Fibroblast of mammary gland (primary cell): ENCODE measurements at regions not wholly inside any gene's neighbourhood (a gene's known extent, or its start where the extent isn't known, plus 50 kb on each side); places are given as distances from the start of the nearest gene placed in this dataset.
"Not testable (repeated sequence)": the region's sequence is repeated elsewhere in the genome, so short reads cannot be mapped to it uniquely, and the experiment has no call there.

Source experiments
- DNase-seq: peaks from one replicate; pipeline ENCODE4 v3.0.0-alpha.2; 2010; ENCODE audit warnings: low read depth
- H3K4me3 ChIP-seq: 2 replicates; pipeline ENCODE4 v1.5.1; 2011; ENCODE audit warnings: low read depth, mild to moderate bottlenecking, low read length, moderate library complexity; ENCODE audit not compliant: control insufficient read depth
- TF ChIP-seq, protein P1 (sequence below): conservative IDR thresholded peaks from 2 replicates; pipeline ENCODE4 v1.5.1; 2011; ENCODE audit warnings: low read depth, low read length, inconsistent platforms; ENCODE audit not compliant: control insufficient read depth, insufficient read depth

- TF ChIP-seq, protein P1, sequence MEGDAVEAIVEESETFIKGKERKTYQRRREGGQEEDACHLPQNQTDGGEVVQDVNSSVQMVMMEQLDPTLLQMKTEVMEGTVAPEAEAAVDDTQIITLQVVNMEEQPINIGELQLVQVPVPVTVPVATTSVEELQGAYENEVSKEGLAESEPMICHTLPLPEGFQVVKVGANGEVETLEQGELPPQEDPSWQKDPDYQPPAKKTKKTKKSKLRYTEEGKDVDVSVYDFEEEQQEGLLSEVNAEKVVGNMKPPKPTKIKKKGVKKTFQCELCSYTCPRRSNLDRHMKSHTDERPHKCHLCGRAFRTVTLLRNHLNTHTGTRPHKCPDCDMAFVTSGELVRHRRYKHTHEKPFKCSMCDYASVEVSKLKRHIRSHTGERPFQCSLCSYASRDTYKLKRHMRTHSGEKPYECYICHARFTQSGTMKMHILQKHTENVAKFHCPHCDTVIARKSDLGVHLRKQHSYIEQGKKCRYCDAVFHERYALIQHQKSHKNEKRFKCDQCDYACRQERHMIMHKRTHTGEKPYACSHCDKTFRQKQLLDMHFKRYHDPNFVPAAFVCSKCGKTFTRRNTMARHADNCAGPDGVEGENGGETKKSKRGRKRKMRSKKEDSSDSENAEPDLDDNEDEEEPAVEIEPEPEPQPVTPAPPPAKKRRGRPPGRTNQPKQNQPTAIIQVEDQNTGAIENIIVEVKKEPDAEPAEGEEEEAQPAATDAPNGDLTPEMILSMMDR: no peak
- no peak for DNase-seq
- no peak overlapping the region for H3K4me3 ChIP-seq
These were observed 107.3 kb upstream of the CEP126 start for GRCh38 chr11:101807531-101807930.

GRCh38 chr11:101803651-101804050 is 111.2 kb upstream of the CEP126 start:
- no peak overlapping the region for H3K4me3 ChIP-seq
- TF ChIP-seq, protein P1: no peak
- no peak for DNase-seq

GRCh38 chr11:101797335-101797734 is 117.5 kb upstream of the CEP126 start:
- TF ChIP-seq, protein P1: no peak
- DNase-seq: peak; percentile 35
- no peak overlapping the region for H3K4me3 ChIP-seq

- no peak overlapping the region for H3K4me3 ChIP-seq
- TF ChIP-seq, protein P1: no peak
- DNase-seq: no peak
These were observed 122.0 kb upstream of the CEP126 start for GRCh38 chr11:101792814-101793213.

DNA sequence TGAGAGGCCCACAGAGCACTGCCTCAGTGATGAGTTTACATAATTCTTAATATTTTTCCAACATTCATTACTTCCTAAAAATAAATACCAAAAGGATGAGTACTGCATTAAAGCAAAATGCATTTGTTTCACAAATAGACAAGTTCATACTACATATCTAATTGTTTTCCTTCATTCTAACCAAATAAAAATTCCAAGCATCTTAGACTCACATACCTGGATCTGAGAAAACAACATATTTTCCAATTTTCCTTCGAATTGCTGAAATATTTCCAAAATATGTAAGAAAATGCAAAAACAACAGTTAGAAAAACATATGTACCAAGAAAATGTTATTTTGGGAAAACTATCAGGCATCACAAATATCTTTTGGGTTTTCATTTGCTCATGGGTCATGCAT is 127.9 kb upstream of the CEP126 start:
- TF ChIP-seq, protein P1: no peak
- H3K4me3 ChIP-seq: no peak overlapping the region
- no peak for DNase-seq

DNA sequence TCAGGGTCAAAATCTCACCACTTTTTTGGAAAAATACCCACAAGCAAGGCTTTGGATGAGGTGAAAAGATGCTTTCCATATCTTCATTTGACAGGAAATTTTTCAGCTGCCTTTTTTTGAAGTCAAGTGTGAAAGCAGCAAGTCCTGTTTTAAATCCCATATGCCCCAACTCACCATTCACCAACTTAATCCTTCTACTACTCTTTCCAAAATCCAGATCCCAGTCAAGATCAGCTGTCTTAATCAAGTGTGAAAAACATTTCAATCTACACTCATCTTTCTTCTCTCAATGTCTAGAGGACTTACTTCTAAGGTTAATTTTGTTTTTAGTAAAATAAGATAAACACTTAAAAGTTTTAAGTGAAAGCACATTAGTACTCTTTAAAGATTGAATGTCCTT is 128.4 kb upstream of the CEP126 start:
- no peak for DNase-seq
- TF ChIP-seq, protein P1: no peak

GRCh38 chr11:101779167-101779566 is 135.6 kb upstream of the CEP126 start:
- H3K4me3 ChIP-seq, DNase-seq: not testable (repeated sequence)

More for the DNA sequence above, 128.4 kb upstream of the CEP126 start:
- no peak overlapping the region for H3K4me3 ChIP-seq
